Caco-2 (cell line): ENCODE measurements at regions not wholly inside any gene's neighbourhood (a gene's known extent, or its start where the extent isn't known, plus 50 kb on each side); places are given as distances from the start of the nearest gene placed in this dataset.

ENCODE experiments used
- BruUV-seq: library from RNA; stranded (reverse); fragments of 400-500 nt; replicated peaks from 2 replicates; lab custom pipeline; 2021; lab: Mats Ljungman, UMichigan
- CTCF ChIA-PET: fragments of 300-600 bp; sonication (Branson Sonifier 250); formaldehyde crosslinking; loops from one replicate; lab custom pipeline; 2022; ENCODE audit warnings: antibody characterized with exemption; lab: Charles Lee
- POLR2A ChIA-PET: fragments of 300-600 bp; sonication (Branson Sonifier 250); formaldehyde crosslinking; loops from one replicate; lab custom pipeline; 2022; ENCODE audit warnings: antibody characterized with exemption; lab: Charles Lee
- DNase-seq, 2 experiments: peaks; one replicate each; pipeline versions ENCODE4 v3.0.0 to v3.0.0-alpha.2; 2020 to 2022
- H3K27me3 ChIP-seq: replicated peaks from 2 replicates; pipeline ENCODE4 v1.6.0; 2011; ENCODE audit warnings: low read length; ENCODE audit not compliant: control insufficient read depth, insufficient read depth
- H3K36me3 ChIP-seq: 2 replicates; pipeline ENCODE4 v1.5.1; 2011; ENCODE audit warnings: low read length; ENCODE audit not compliant: control insufficient read depth, insufficient read depth
- H3K4me1 ChIP-seq: fragments of 250-450 bp; sonication (Bioruptor Pico); 2 replicates; pipeline ENCODE4 v1.5.1; 2020; ENCODE audit warnings: mild to moderate bottlenecking
- H3K4me3 ChIP-seq: 2 replicates; pipeline ENCODE4 v1.5.1; 2011; ENCODE audit warnings: low read depth, mild to moderate bottlenecking, control low read depth, low read length
- H3K9me3 ChIP-seq: fragments of 250-450 bp; sonication (Bioruptor Pico); 2 replicates; pipeline ENCODE4 v1.5.1; 2020; ENCODE audit warnings: mild to moderate bottlenecking, moderate library complexity
- H3K27ac Mint-ChIP-seq: one replicate; pipeline ENCODE4 v1.8.0; 2022; ENCODE audit warnings: mixed read lengths; ENCODE audit not compliant: unreplicated experiment
- H3K27me3 Mint-ChIP-seq: one replicate; pipeline ENCODE4 v1.8.0; 2022; ENCODE audit warnings: mixed read lengths; ENCODE audit not compliant: insufficient read depth, unreplicated experiment
- H3K36me3 Mint-ChIP-seq: one replicate; pipeline ENCODE4 v1.8.0; 2022; ENCODE audit warnings: mild to moderate bottlenecking, mixed read lengths; ENCODE audit not compliant: insufficient read depth, unreplicated experiment
- H3K4me1 Mint-ChIP-seq: one replicate; pipeline ENCODE4 v1.8.0; 2022; ENCODE audit warnings: low read depth, mixed read lengths; ENCODE audit not compliant: unreplicated experiment
- H3K4me3 Mint-ChIP-seq: one replicate; pipeline ENCODE4 v1.8.0; 2022; ENCODE audit warnings: mild to moderate bottlenecking, moderate library complexity, mixed read lengths; ENCODE audit not compliant: unreplicated experiment
- H3K9me3 Mint-ChIP-seq: one replicate; pipeline ENCODE4 v1.8.0; 2022; ENCODE audit warnings: mixed read lengths; ENCODE audit not compliant: unreplicated experiment
- CTCF ChIP-seq, 2 experiments: fragments of 200-600 bp in 1 of 2; IDR thresholded peaks; 1 replicate in 1 of 2; 2 replicates in 1 of 2; pipeline versions ENCODE4 v1.5.1 to v1.8.0; 2011 to 2022; ENCODE audit warnings: antibody characterized with exemption in 1 of 2, control low read depth in 1 of 2, inconsistent platforms in 1 of 2, low read depth in 1 of 2, low read length in 1 of 2, mild to moderate bottlenecking in 1 of 2, moderate library complexity in 1 of 2; ENCODE audit not compliant: insufficient read depth in 1 of 2, severe bottlenecking in 1 of 2, unreplicated experiment in 1 of 2
- intact Hi-C: fragments of 100-400 bp; cut with micrococcal nuclease; formaldehyde crosslinking; loops from one replicate; pipeline ENCODE4 v1.10.0; 2022; ENCODE audit not compliant: unreplicated experiment

GRCh38 chr4:132860976-132861375 is 288.1 kb upstream of the PCDH10 start:
- Mint-ChIP-seq H3K36me3 (no peaks in the 10 kb centered on the region), H3K4me1 (no peaks in the 10 kb centered on the region), H3K9me3 (no peaks in the 10 kb centered on the region), H3K27ac (no peak overlapping the region), H3K4me3 (no peak overlapping the region), H3K27me3 (no peaks in the 10 kb centered on the region)
- no peaks in the 10 kb centered on the region for H3K9me3 ChIP-seq
- BruUV-seq, result no TSS peak
- no peak for TF ChIP-seq CTCF (IDR thresholded peaks at IDR 0.05; ENCODE audit: insufficient read depth in 1 of 2, low read depth in 1 of 2, low read length in 1 of 2, severe bottlenecking in 1 of 2, unreplicated experiment in 1 of 2)
- intact Hi-C loops, result no loop called here
- no peak overlapping the region for H3K4me3 ChIP-seq
- no peaks in the 10 kb centered on the region for H3K4me1 ChIP-seq
- H3K27me3 ChIP-seq, result no peaks in the 10 kb centered on the region
- ChIA-PET CTCF (no interaction called here), POLR2A (no interaction called here)
- no peak for DNase-seq
- no peaks in the 10 kb centered on the region for H3K36me3 ChIP-seq

- no peak overlapping the region for H3K27ac Mint-ChIP-seq
- H3K4me1 Mint-ChIP-seq, result no peaks in the 10 kb centered on the region
- H3K9me3 Mint-ChIP-seq, result no peaks in the 10 kb centered on the region
- no peak overlapping the region for H3K4me3 ChIP-seq
- no peak overlapping the region for H3K4me3 Mint-ChIP-seq
- CTCF ChIA-PET, result no interaction called here
- POLR2A ChIA-PET, result no interaction called here
- intact Hi-C loops, result no loop called here
- H3K36me3 Mint-ChIP-seq, result no peaks in the 10 kb centered on the region
- no peak for DNase-seq
- no peaks in the 10 kb centered on the region for H3K27me3 Mint-ChIP-seq
- TF ChIP-seq CTCF (IDR thresholded peaks at IDR 0.05; ENCODE audit: insufficient read depth in 1 of 2, low read depth in 1 of 2, low read length in 1 of 2, severe bottlenecking in 1 of 2, unreplicated experiment in 1 of 2), result no peak
- H3K36me3 ChIP-seq, result no peaks in the 10 kb centered on the region
- no peaks in the 10 kb centered on the region for H3K4me1 ChIP-seq
- H3K9me3 ChIP-seq, result no peaks in the 10 kb centered on the region
- no TSS peak for BruUV-seq
- H3K27me3 ChIP-seq, result no peaks in the 10 kb centered on the region
Measured at GRCh38 chr4:132863619-132864018, 285.5 kb upstream of the PCDH10 start.

GRCh38 chr4:132865458-132865857 is 283.6 kb upstream of the PCDH10 start:
- no peak for TF ChIP-seq CTCF (IDR thresholded peaks at IDR 0.05; ENCODE audit: insufficient read depth in 1 of 2, low read depth in 1 of 2, low read length in 1 of 2, severe bottlenecking in 1 of 2, unreplicated experiment in 1 of 2)
- Mint-ChIP-seq H3K9me3 (no peaks in the 10 kb centered on the region), H3K36me3 (no peaks in the 10 kb centered on the region), H3K4me3 (no peak overlapping the region), H3K27me3 (no peaks in the 10 kb centered on the region), H3K27ac (no peak overlapping the region), H3K4me1 (no peaks in the 10 kb centered on the region)
- DNase-seq, result no peak
- BruUV-seq, result no TSS peak
- Histone ChIP-seq H3K36me3 (no peaks in the 10 kb centered on the region), H3K9me3 (no peaks in the 10 kb centered on the region), H3K4me1 (no peaks in the 10 kb centered on the region), H3K27me3 (no peaks in the 10 kb centered on the region), H3K4me3 (no peak overlapping the region)
- intact Hi-C loops, result no loop called here
- ChIA-PET CTCF (no interaction called here), POLR2A (no interaction called here)
